Caco-2 (cell line): ENCODE measurements at regions not wholly inside any gene's neighbourhood (a gene's known extent, or its start where the extent isn't known, plus 50 kb on each side); places are given as distances from the start of the nearest gene placed in this dataset.

Source experiments
- BruUV-seq: library from RNA; stranded (reverse); fragments of 400-500 nt; replicated peaks from 2 replicates; lab custom pipeline; 2021; lab: Mats Ljungman, UMichigan
- CTCF ChIA-PET: fragments of 300-600 bp; sonication (Branson Sonifier 250); formaldehyde crosslinking; loops from one replicate; lab custom pipeline; 2022; ENCODE audit warnings: antibody characterized with exemption; lab: Charles Lee
- POLR2A ChIA-PET: fragments of 300-600 bp; sonication (Branson Sonifier 250); formaldehyde crosslinking; loops from one replicate; lab custom pipeline; 2022; ENCODE audit warnings: antibody characterized with exemption; lab: Charles Lee
- DNase-seq, 2 experiments: peaks; one replicate each; pipeline versions ENCODE4 v3.0.0 to v3.0.0-alpha.2; 2020 to 2022
- H3K27me3 ChIP-seq: replicated peaks from 2 replicates; pipeline ENCODE4 v1.6.0; 2011; ENCODE audit warnings: low read length; ENCODE audit not compliant: control insufficient read depth, insufficient read depth
- H3K36me3 ChIP-seq: 2 replicates; pipeline ENCODE4 v1.5.1; 2011; ENCODE audit warnings: low read length; ENCODE audit not compliant: control insufficient read depth, insufficient read depth
- H3K4me1 ChIP-seq: fragments of 250-450 bp; sonication (Bioruptor Pico); 2 replicates; pipeline ENCODE4 v1.5.1; 2020; ENCODE audit warnings: mild to moderate bottlenecking
- H3K4me3 ChIP-seq: 2 replicates; pipeline ENCODE4 v1.5.1; 2011; ENCODE audit warnings: low read depth, mild to moderate bottlenecking, control low read depth, low read length
- H3K9me3 ChIP-seq: fragments of 250-450 bp; sonication (Bioruptor Pico); 2 replicates; pipeline ENCODE4 v1.5.1; 2020; ENCODE audit warnings: mild to moderate bottlenecking, moderate library complexity
- H3K27ac Mint-ChIP-seq: one replicate; pipeline ENCODE4 v1.8.0; 2022; ENCODE audit warnings: mixed read lengths; ENCODE audit not compliant: unreplicated experiment
- H3K27me3 Mint-ChIP-seq: one replicate; pipeline ENCODE4 v1.8.0; 2022; ENCODE audit warnings: mixed read lengths; ENCODE audit not compliant: insufficient read depth, unreplicated experiment
- H3K36me3 Mint-ChIP-seq: one replicate; pipeline ENCODE4 v1.8.0; 2022; ENCODE audit warnings: mild to moderate bottlenecking, mixed read lengths; ENCODE audit not compliant: insufficient read depth, unreplicated experiment
- H3K4me1 Mint-ChIP-seq: one replicate; pipeline ENCODE4 v1.8.0; 2022; ENCODE audit warnings: low read depth, mixed read lengths; ENCODE audit not compliant: unreplicated experiment
- H3K4me3 Mint-ChIP-seq: one replicate; pipeline ENCODE4 v1.8.0; 2022; ENCODE audit warnings: mild to moderate bottlenecking, moderate library complexity, mixed read lengths; ENCODE audit not compliant: unreplicated experiment
- H3K9me3 Mint-ChIP-seq: one replicate; pipeline ENCODE4 v1.8.0; 2022; ENCODE audit warnings: mixed read lengths; ENCODE audit not compliant: unreplicated experiment
- CTCF ChIP-seq, 2 experiments: fragments of 200-600 bp in 1 of 2; IDR thresholded peaks; 1 replicate in 1 of 2; 2 replicates in 1 of 2; pipeline versions ENCODE4 v1.5.1 to v1.8.0; 2011 to 2022; ENCODE audit warnings: antibody characterized with exemption in 1 of 2, control low read depth in 1 of 2, inconsistent platforms in 1 of 2, low read depth in 1 of 2, low read length in 1 of 2, mild to moderate bottlenecking in 1 of 2, moderate library complexity in 1 of 2; ENCODE audit not compliant: insufficient read depth in 1 of 2, severe bottlenecking in 1 of 2, unreplicated experiment in 1 of 2
- intact Hi-C: fragments of 100-400 bp; cut with micrococcal nuclease; formaldehyde crosslinking; loops from one replicate; pipeline ENCODE4 v1.10.0; 2022; ENCODE audit not compliant: unreplicated experiment

GRCh38 chr7:46450886-46451285 lies 529.8 kb upstream of the IGFBP3 start:
- no peak overlapping the region for H3K4me3 Mint-ChIP-seq
- BruUV-seq, result no TSS peak
- H3K4me3 ChIP-seq, result no peak overlapping the region
- H3K4me1 ChIP-seq, result no peaks in the 10 kb centered on the region
- intact Hi-C loops, result no loop called here
- ChIA-PET CTCF (no interaction called here), POLR2A (no interaction called here)
- H3K4me1 Mint-ChIP-seq, result no peaks in the 10 kb centered on the region
- no peaks in the 10 kb centered on the region for H3K36me3 Mint-ChIP-seq
- H3K36me3 ChIP-seq, result no peaks in the 10 kb centered on the region
- no peaks in the 10 kb centered on the region for H3K9me3 ChIP-seq
- peaks cover 10% of the 10 kb centered on the region for H3K9me3 Mint-ChIP-seq
- no peak for TF ChIP-seq CTCF (IDR thresholded peaks at IDR 0.05; ENCODE audit: insufficient read depth in 1 of 2, low read depth in 1 of 2, low read length in 1 of 2, severe bottlenecking in 1 of 2, unreplicated experiment in 1 of 2)
- H3K27me3 Mint-ChIP-seq, result no peaks in the 10 kb centered on the region
- no peak for DNase-seq
- H3K27me3 ChIP-seq, result no peaks in the 10 kb centered on the region
- no peak overlapping the region for H3K27ac Mint-ChIP-seq

- CTCF ChIA-PET, result no interaction called here
- POLR2A ChIA-PET, result no interaction called here
- Mint-ChIP-seq H3K4me1 (no peaks in the 10 kb centered on the region), H3K27me3 (no peaks in the 10 kb centered on the region), H3K9me3 (peaks cover 10% of the 10 kb centered on the region), H3K36me3 (no peaks in the 10 kb centered on the region), H3K27ac (no peak overlapping the region), H3K4me3 (no peak overlapping the region)
- Histone ChIP-seq H3K4me3 (no peak overlapping the region), H3K27me3 (no peaks in the 10 kb centered on the region), H3K4me1 (no peaks in the 10 kb centered on the region), H3K9me3 (no peaks in the 10 kb centered on the region), H3K36me3 (no peaks in the 10 kb centered on the region)
- no TSS peak for BruUV-seq
- no peak for DNase-seq
- TF ChIP-seq CTCF (IDR thresholded peaks at IDR 0.05; ENCODE audit: insufficient read depth in 1 of 2, low read depth in 1 of 2, low read length in 1 of 2, severe bottlenecking in 1 of 2, unreplicated experiment in 1 of 2), result no peak
- intact Hi-C loops, result no loop called here
These were observed 529.4 kb upstream of the IGFBP3 start for GRCh38 chr7:46450425-46450824.

- Mint-ChIP-seq H3K4me1 (no peaks in the 10 kb centered on the region), H3K27me3 (peaks cover under 1% of the 10 kb centered on the region), H3K9me3 (peaks cover 10% of the 10 kb centered on the region), H3K27ac (no peak overlapping the region), H3K4me3 (no peak overlapping the region), H3K36me3 (no peaks in the 10 kb centered on the region)
- no peaks in the 10 kb centered on the region for H3K9me3 ChIP-seq
- no TSS peak for BruUV-seq
- CTCF ChIA-PET, result no interaction called here
- POLR2A ChIA-PET, result no interaction called here
- H3K4me3 ChIP-seq, result no peak overlapping the region
- DNase-seq, result no peak
- H3K36me3 ChIP-seq, result no peaks in the 10 kb centered on the region
- no peaks in the 10 kb centered on the region for H3K4me1 ChIP-seq
- TF ChIP-seq CTCF (IDR thresholded peaks at IDR 0.05; ENCODE audit: insufficient read depth in 1 of 2, low read depth in 1 of 2, low read length in 1 of 2, severe bottlenecking in 1 of 2, unreplicated experiment in 1 of 2), result no peak
- intact Hi-C loops, result no loop called here
- no peaks in the 10 kb centered on the region for H3K27me3 ChIP-seq
These were observed 528.7 kb upstream of the IGFBP3 start for GRCh38 chr7:46449743-46450142.
